ENCODE measurements at regions not wholly inside any gene's neighbourhood (a gene's known extent, or its start where the extent isn't known, plus 50 kb on each side); places are given as distances from the start of the nearest gene placed in this dataset.

GRCh38 chr13:33347861-33348260 is 62.3 kb upstream of the STARD13 start:
- TF ChIP-seq HSF1 (IDR thresholded peaks at IDR 0.05; ENCODE audit: low read depth, low read length) = no peak
- no peak for TF ChIP-seq EZH2 (IDR thresholded peaks at IDR 0.05; ENCODE audit: borderline replicate concordance, control insufficient read depth, low read depth, low read length)
- TF ChIP-seq HDAC6 (IDR thresholded peaks at IDR 0.05; ENCODE audit: unreplicated experiment) = no peak
- no peak for TF ChIP-seq POLR2AphosphoS5 (IDR thresholded peaks at IDR 0.05; ENCODE audit: low read length)
- TF ChIP-seq IRF3 (IDR thresholded peaks at IDR 0.05) = no peak
- no peak for TF ChIP-seq CTCF (IDR thresholded peaks at IDR 0.05 in 2 of 3, conservative IDR thresholded peaks at IDR 0.05 in 1 of 3; ENCODE audit: control insufficient read depth in 2 of 3, extremely low read depth in 1 of 3, insufficient read depth in 1 of 3, low read depth in 3 of 3, low read length in 3 of 3)
- TF ChIP-seq EP300 (IDR thresholded peaks at IDR 0.05; ENCODE audit: borderline replicate concordance in 1 of 2, control insufficient read depth in 1 of 2, low read depth in 2 of 2, low read length in 2 of 2) = no peak
- no peak for TF ChIP-seq HCFC1 (IDR thresholded peaks at IDR 0.05; ENCODE audit: low read length)
- no peak for TF ChIP-seq POLR2A (IDR thresholded peaks at IDR 0.05; ENCODE audit: low read depth, low read length)
- TF ChIP-seq SRF (IDR thresholded peaks at IDR 0.05; ENCODE audit: low read depth in 2 of 2, low read length in 2 of 2) = no peak
- no peak for TF ChIP-seq PRDM15 (CRISPR knock-in tag; IDR thresholded peaks at IDR 0.05)
- no peak for TF ChIP-seq NFXL1 (IDR thresholded peaks at IDR 0.05; ENCODE audit: borderline replicate concordance)

Measured in GM12878 (cell line).